Neuronal stem cell (in vitro differentiated cells): ENCODE measurements at regions not wholly inside any gene's neighbourhood (a gene's known extent, or its start where the extent isn't known, plus 50 kb on each side); places are given as distances from the start of the nearest gene placed in this dataset.

Experiments used
- DNase-seq: peaks from one replicate; pipeline ENCODE4 v3.0.0-alpha.2; 2013; ENCODE audit warnings: low spot score
- H2AFZ ChIP-seq: one replicate; pipeline ENCODE4 v1.6.1; 2013; ENCODE audit warnings: mild to moderate bottlenecking, low read length, inconsistent platforms
- H2AK5ac ChIP-seq: 2 replicates; pipeline ENCODE4 v1.6.1; 2013; ENCODE audit warnings: low read depth, mild to moderate bottlenecking, inconsistent platforms, low read length, moderate library complexity, mixed read lengths
- H2BK120ac ChIP-seq: 2 replicates; pipeline ENCODE4 v1.6.1; 2013; ENCODE audit warnings: low read depth, mild to moderate bottlenecking, inconsistent platforms, low read length, moderate library complexity, mixed read lengths
- H2BK12ac ChIP-seq: one replicate; pipeline ENCODE4 v1.6.1; 2013; ENCODE audit warnings: low read length, inconsistent platforms
- H2BK15ac ChIP-seq: 2 replicates; pipeline ENCODE4 v1.6.1; 2013; ENCODE audit warnings: mild to moderate bottlenecking, low read length, inconsistent platforms, mixed read lengths
- H2BK5ac ChIP-seq: one replicate; pipeline ENCODE4 v1.6.1; 2013; ENCODE audit warnings: inconsistent platforms, mild to moderate bottlenecking, low read length, moderate library complexity
- H3K14ac ChIP-seq: one replicate; pipeline ENCODE4 v1.6.1; 2013; ENCODE audit warnings: low read length, inconsistent platforms
- H3K18ac ChIP-seq: 2 replicates; pipeline ENCODE4 v1.6.1; 2013; ENCODE audit warnings: low read length, inconsistent platforms
- H3K23ac ChIP-seq: 2 replicates; pipeline ENCODE4 v1.6.1; 2013; ENCODE audit warnings: low read depth, mild to moderate bottlenecking, mixed read lengths, low read length, inconsistent platforms; ENCODE audit not compliant: poor library complexity
- H3K27ac ChIP-seq: replicated peaks from 3 replicates; pipeline ENCODE4 v1.5.1; 2013; ENCODE audit warnings: low read length, inconsistent platforms
- H3K27me3 ChIP-seq, 3 experiments: 2 replicates each; pipeline ENCODE4 v1.6.1; 2013; ENCODE audit warnings: low read length in 3 of 3, mild to moderate bottlenecking in 2 of 3, inconsistent platforms in 1 of 3, low read depth in 1 of 3, mixed read lengths in 1 of 3, moderate library complexity in 1 of 3; ENCODE audit not compliant: control insufficient read depth in 3 of 3, insufficient read depth in 3 of 3
- H3K36me3 ChIP-seq, 2 donors: replicated peaks in 1 of 2; 2 replicates each; pipeline ENCODE4 v1.6.1; 2013; ENCODE audit warnings: low read length in 2 of 2; ENCODE audit not compliant: control insufficient read depth in 2 of 2, insufficient read depth in 2 of 2
- H3K4ac ChIP-seq: 2 replicates; pipeline ENCODE4 v1.6.1; 2013; ENCODE audit warnings: inconsistent platforms, mild to moderate bottlenecking, low read length, moderate library complexity
- H3K4me1 ChIP-seq, 2 donors: 1 replicate in 1 of 2; 2 replicates in 1 of 2; pipeline ENCODE4 v1.6.1; 2013; ENCODE audit warnings: low read length in 2 of 2, low read depth in 1 of 2; ENCODE audit not compliant: control insufficient read depth in 2 of 2, insufficient read depth in 1 of 2
- H3K4me2 ChIP-seq: one replicate; pipeline ENCODE4 v1.6.1; 2013; ENCODE audit warnings: mild to moderate bottlenecking, low read length, inconsistent platforms; ENCODE audit not compliant: insufficient read depth, poor library complexity, severe bottlenecking
- H3K4me3 ChIP-seq, 2 donors: 2 replicates each; pipeline ENCODE4 v1.5.1; 2013; ENCODE audit warnings: low read length in 2 of 2, mild to moderate bottlenecking in 2 of 2, inconsistent platforms in 1 of 2, moderate library complexity in 1 of 2
- H3K79me1 ChIP-seq: one replicate; pipeline ENCODE4 v1.6.1; 2013; ENCODE audit warnings: low read depth, mild to moderate bottlenecking, inconsistent platforms, low read length, moderate library complexity
- H3K9ac ChIP-seq: one replicate; pipeline ENCODE4 v1.6.1; 2013; ENCODE audit warnings: mild to moderate bottlenecking, low read depth, low read length, inconsistent platforms; ENCODE audit not compliant: poor library complexity
- H3K9me3 ChIP-seq, 2 donors: replicated peaks in 1 of 2; 2 replicates each; pipeline versions ENCODE3 to v1.6.1; 2013; ENCODE audit warnings: low read length in 2 of 2, mild to moderate bottlenecking in 2 of 2, inconsistent platforms in 1 of 2, low read depth in 1 of 2, mixed read lengths in 1 of 2, moderate library complexity in 1 of 2; ENCODE audit not compliant: control insufficient read depth in 2 of 2, insufficient read depth in 1 of 2
- H4K8ac ChIP-seq: one replicate; pipeline ENCODE4 v1.6.1; 2013; ENCODE audit warnings: low read depth, mild to moderate bottlenecking, inconsistent platforms, low read length, moderate library complexity
- H4K91ac ChIP-seq: one replicate; pipeline ENCODE4 v1.6.1; 2013; ENCODE audit warnings: low read length, low read depth, mild to moderate bottlenecking, inconsistent platforms; ENCODE audit not compliant: poor library complexity
- WGBS, 2 donors: extraction: QIAGEN DNeasy Blood & Tissue Kit; methylation state at CpG; one replicate each; pipeline ENCODE4 v1.1.7; 2013; ENCODE audit warnings: missing lambda C conversion rate in 2 of 2, mixed read lengths in 1 of 2; ENCODE audit not compliant: insufficient read length in 2 of 2, insufficient replicate concordance in 1 of 2; ENCODE audit errors: extremely low coverage in 2 of 2; 5-methylcytosine and 5-hydroxymethylcytosine counted together

DNA sequence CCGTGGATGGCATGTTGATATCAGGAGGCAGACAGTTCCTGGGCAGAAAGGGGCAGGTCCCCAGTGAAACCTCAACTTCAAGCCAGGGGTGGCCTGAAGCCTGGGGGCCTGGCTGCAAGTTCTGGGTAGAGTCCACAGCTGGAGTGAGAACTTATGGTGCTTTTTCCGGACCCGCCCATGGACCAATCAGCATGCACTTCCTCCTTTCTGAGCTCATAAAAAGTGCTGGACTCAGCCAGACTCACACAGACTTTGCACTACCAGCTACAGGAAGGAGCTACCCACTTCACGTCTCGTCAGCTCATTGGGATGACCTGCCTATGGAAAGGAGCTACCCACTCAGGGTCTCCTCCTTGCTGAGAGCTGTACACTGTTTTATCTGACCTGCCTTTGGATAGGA, 183.1 kb upstream of the MC4R start:
- no peak overlapping the region for H2BK12ac ChIP-seq
- no peak overlapping the region for H3K4ac ChIP-seq
- H3K27ac ChIP-seq = no peak overlapping the region
- no peak for DNase-seq
- H3K9me3 ChIP-seq = peaks cover 0 to 7% of the 10 kb centered on the region in 2 donors
- no peak overlapping the region for H3K9ac ChIP-seq
- H2BK15ac ChIP-seq = no peak overlapping the region
- WGBS, 2 donors = no CpG with 5 or more reads among the region's 5 CpGs
- H2BK120ac ChIP-seq = no peak overlapping the region
- H3K4me2 ChIP-seq = no peak overlapping the region
- peaks cover 0 to 3% of the 10 kb centered on the region in 2 donors for H3K4me1 ChIP-seq
- H4K91ac ChIP-seq = no peak overlapping the region
- no peaks in the 10 kb centered on the region for H3K27me3 ChIP-seq
- H3K36me3 ChIP-seq = no peaks in the 10 kb centered on the region
- no peak overlapping the region for H4K8ac ChIP-seq
- H3K23ac ChIP-seq = no peak overlapping the region
- H3K18ac ChIP-seq = no peak overlapping the region
- no peak overlapping the region for H2BK5ac ChIP-seq
- H2AFZ ChIP-seq = peak overlapping the region; percentile 22
- H3K79me1 ChIP-seq = no peaks in the 10 kb centered on the region
- H3K14ac ChIP-seq = no peak overlapping the region
- no peak overlapping the region for H2AK5ac ChIP-seq
- no peak overlapping the region for H3K4me3 ChIP-seq

- Histone ChIP-seq H3K27ac (no peak overlapping the region), H4K8ac (no peak overlapping the region), H3K18ac (no peak overlapping the region), H3K4ac (no peak overlapping the region), H2BK5ac (no peak overlapping the region), H3K79me1 (no peaks in the 10 kb centered on the region), H2AK5ac (no peak overlapping the region), H3K27me3 (no peaks in the 10 kb centered on the region), H2AFZ (no peak overlapping the region), H3K4me2 (no peak overlapping the region), H2BK12ac (no peak overlapping the region), H3K23ac (no peak overlapping the region), H3K9ac (no peak overlapping the region), H3K4me1 (peaks cover 0 to 5% of the 10 kb centered on the region in 2 donors), H2BK15ac (no peak overlapping the region), H3K9me3 (peaks cover 0 to 7% of the 10 kb centered on the region in 2 donors), H3K14ac (no peak overlapping the region), H3K36me3 (no peaks in the 10 kb centered on the region), H3K4me3 (no peak overlapping the region), H2BK120ac (no peak overlapping the region), H4K91ac (no peak overlapping the region)
- WGBS, 2 donors = no CpG with 5 or more reads among the region's 1 CpG
- no peak for DNase-seq
These were observed 183.8 kb upstream of the MC4R start for GRCh38 chr18:60556326-60556725.

GRCh38 chr18:60560071-60560470, 187.5 kb upstream of the MC4R start:
- no peak overlapping the region for H2AK5ac ChIP-seq
- no peak overlapping the region for H3K18ac ChIP-seq
- H2BK5ac ChIP-seq = no peak overlapping the region
- no peak overlapping the region for H3K9ac ChIP-seq
- H3K14ac ChIP-seq = no peak overlapping the region
- H3K27ac ChIP-seq = no peak overlapping the region
- H3K79me1 ChIP-seq = no peaks in the 10 kb centered on the region
- H4K91ac ChIP-seq = no peak overlapping the region
- peaks cover 0 to 5% of the 10 kb centered on the region in 2 donors for H3K4me1 ChIP-seq
- DNase-seq = no peak
- no peaks in the 10 kb centered on the region for H3K27me3 ChIP-seq
- no peak overlapping the region for H3K4ac ChIP-seq
- H3K9me3 ChIP-seq = peaks cover 0 to 7% of the 10 kb centered on the region in 2 donors
- H2BK120ac ChIP-seq = no peak overlapping the region
- H3K4me3 ChIP-seq = no peak overlapping the region
- no peak overlapping the region for H2BK12ac ChIP-seq
- no peaks in the 10 kb centered on the region for H3K36me3 ChIP-seq
- no peak overlapping the region for H2AFZ ChIP-seq
- no peak overlapping the region for H3K23ac ChIP-seq
- no peak overlapping the region for H3K4me2 ChIP-seq
- no CpG with 5 or more reads among the region's 2 CpGs for WGBS, 2 donors
- H4K8ac ChIP-seq = no peak overlapping the region
- H2BK15ac ChIP-seq = no peak overlapping the region

DNA sequence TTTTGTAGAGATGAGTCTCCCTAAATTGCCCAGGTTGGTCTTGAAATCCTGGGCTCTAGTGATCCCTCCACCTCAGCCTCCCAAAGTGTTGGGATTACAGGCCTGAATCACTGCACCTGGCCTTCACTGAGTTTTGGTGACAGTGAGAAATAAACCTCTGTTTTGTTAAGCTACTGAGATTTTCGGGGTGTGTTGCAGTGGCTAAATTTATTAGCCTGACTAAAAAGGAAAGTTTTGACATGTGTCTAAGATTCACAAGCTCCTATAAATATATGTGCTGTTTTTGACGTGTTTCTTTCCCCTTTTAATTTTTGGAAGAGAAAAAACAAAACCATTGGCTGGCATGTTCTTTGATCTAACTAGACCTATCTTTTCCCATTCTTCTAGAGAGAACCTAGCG, 190.5 kb upstream of the MC4R start:
- Histone ChIP-seq H2BK12ac (no peak overlapping the region), H3K9ac (no peak overlapping the region), H2AFZ (no peak overlapping the region), H3K4me3 (no peak overlapping the region), H3K4ac (no peak overlapping the region), H3K4me2 (no peak overlapping the region), H4K8ac (no peak overlapping the region), H4K91ac (no peak overlapping the region), H2BK120ac (no peak overlapping the region), H3K23ac (no peak overlapping the region), H2AK5ac (no peak overlapping the region), H3K14ac (no peak overlapping the region), H3K4me1 (peaks cover 0 to 5% of the 10 kb centered on the region in 2 donors), H3K79me1 (no peaks in the 10 kb centered on the region), H3K18ac (no peak overlapping the region), H3K36me3 (no peaks in the 10 kb centered on the region), H3K27ac (no peak overlapping the region), H2BK5ac (no peak overlapping the region), H3K9me3 (peaks cover 0 to 2% of the 10 kb centered on the region in 2 donors), H2BK15ac (no peak overlapping the region), H3K27me3 (no peaks in the 10 kb centered on the region)
- WGBS, 2 donors = no CpG with 5 or more reads among the region's 3 CpGs
- no peak for DNase-seq
